GM10248 (cell line): ENCODE measurements at regions not wholly inside any gene's neighbourhood (a gene's known extent, or its start where the extent isn't known, plus 50 kb on each side); places are given as distances from the start of the nearest gene placed in this dataset.

Experiments
- CTCF ChIA-PET: fragments of 300-600 bp; sonication (Branson Sonifier 250); formaldehyde crosslinking; extraction: SDS; loops from one replicate; lab custom pipeline; 2021; ENCODE audit warnings: antibody characterized with exemption; lab: Yijun Ruan, JAX
- POLR2A ChIA-PET: fragments of 350-650 bp; sonication (Branson Sonifier 250); formaldehyde crosslinking; extraction: SDS; loops from one replicate; lab custom pipeline; 2020; ENCODE audit warnings: antibody characterized with exemption; lab: Yijun Ruan, JAX
- DNase-seq: peaks from one replicate; pipeline ENCODE4 v3.0.0; 2012; ENCODE audit errors: extremely low spot score
- TF ChIP-seq, protein P1 (sequence below): IDR thresholded peaks from 2 replicates; pipeline ENCODE4 v1.5.1; 2012; ENCODE audit warnings: mild to moderate bottlenecking, low read depth; ENCODE audit errors: extremely low read depth, missing control alignments, control extremely low read depth

DNA sequence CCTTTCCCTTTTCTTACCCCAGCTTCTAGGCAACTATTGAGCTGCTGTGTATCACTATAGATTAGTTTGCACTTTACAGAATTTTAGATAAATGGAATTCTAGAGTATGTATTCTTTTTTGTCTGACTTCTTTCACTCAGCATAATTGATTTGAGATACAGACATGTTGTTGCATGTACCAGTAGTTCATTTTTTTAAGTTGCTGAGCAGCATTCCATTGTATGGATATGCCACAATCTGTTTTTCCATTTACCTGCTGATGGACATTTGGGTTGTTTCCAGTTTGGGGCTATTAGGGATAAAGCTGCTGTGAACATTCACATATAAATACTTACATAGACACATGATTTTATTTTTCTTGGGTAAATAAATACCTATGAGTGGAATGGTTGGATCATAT lies 135.7 kb downstream of the IGF1 start:
- ChIA-PET CTCF (interaction anchor here (1.3 kb wide), 1 partner anchor 53 kb away, joined by 3 read pairs; no protein-coding TSS in a partner anchor), POLR2A (no interaction called here)
- TF ChIP-seq, protein P1, sequence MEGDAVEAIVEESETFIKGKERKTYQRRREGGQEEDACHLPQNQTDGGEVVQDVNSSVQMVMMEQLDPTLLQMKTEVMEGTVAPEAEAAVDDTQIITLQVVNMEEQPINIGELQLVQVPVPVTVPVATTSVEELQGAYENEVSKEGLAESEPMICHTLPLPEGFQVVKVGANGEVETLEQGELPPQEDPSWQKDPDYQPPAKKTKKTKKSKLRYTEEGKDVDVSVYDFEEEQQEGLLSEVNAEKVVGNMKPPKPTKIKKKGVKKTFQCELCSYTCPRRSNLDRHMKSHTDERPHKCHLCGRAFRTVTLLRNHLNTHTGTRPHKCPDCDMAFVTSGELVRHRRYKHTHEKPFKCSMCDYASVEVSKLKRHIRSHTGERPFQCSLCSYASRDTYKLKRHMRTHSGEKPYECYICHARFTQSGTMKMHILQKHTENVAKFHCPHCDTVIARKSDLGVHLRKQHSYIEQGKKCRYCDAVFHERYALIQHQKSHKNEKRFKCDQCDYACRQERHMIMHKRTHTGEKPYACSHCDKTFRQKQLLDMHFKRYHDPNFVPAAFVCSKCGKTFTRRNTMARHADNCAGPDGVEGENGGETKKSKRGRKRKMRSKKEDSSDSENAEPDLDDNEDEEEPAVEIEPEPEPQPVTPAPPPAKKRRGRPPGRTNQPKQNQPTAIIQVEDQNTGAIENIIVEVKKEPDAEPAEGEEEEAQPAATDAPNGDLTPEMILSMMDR: no peak
- DNase-seq: no peak

DNA sequence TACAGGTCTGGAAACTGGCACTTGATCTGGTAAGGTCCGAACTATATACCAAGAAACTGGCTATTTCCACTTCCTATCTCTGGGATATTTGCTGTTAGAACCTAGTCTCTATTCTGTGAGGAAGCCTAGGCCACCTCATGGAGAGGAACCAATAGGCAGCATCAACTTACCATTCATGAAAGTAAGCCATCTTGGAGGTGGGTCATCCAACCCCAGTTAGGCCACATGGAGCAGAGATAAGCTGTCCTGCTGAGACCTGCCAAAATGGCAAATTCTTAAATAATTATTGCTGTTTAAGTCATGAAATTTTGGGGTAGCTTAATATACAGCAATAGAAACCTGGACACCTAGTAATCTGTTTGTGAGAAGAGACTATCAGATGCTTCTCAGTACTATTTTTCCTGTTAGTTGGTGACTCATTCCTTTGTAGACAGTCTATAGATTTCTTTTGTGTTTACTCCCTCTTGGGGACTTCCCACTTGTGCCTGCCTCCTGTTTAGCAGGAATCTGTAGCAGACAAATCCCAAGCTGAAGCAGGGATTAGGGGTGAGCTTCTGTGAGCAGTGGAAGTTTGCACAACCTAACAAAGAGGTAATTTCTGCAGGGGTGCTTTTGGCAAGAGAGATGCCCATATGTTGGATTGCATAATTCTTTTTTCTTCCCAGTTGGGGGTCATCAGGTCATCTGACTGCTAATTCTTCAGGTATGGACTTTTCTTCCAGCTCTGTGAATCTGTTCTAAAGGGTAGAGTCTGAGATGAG lies 136.8 kb downstream of the IGF1 start:
- POLR2A ChIA-PET: no interaction called here
- DNase-seq: no peak

GRCh38 chr12:102342281-102343006 lies 137.9 kb downstream of the IGF1 start:
- POLR2A ChIA-PET: no interaction called here
- CTCF ChIA-PET: interaction anchor here (1.0 to 1.5 kb wide), 3 partner anchors 9 to 27 kb away, joined by 3 to 4 read pairs (median 3); no protein-coding TSS in a partner anchor
- TF ChIP-seq, protein P1: no peak
- DNase-seq: no peak

More for the DNA sequence above, 136.8 kb downstream of the IGF1 start:
- CTCF ChIA-PET: interaction anchor here (1.3 kb wide), 1 partner anchor 51 kb away, joined by 3 read pairs; no protein-coding TSS in a partner anchor
- TF ChIP-seq, protein P1: no peak

DNA sequence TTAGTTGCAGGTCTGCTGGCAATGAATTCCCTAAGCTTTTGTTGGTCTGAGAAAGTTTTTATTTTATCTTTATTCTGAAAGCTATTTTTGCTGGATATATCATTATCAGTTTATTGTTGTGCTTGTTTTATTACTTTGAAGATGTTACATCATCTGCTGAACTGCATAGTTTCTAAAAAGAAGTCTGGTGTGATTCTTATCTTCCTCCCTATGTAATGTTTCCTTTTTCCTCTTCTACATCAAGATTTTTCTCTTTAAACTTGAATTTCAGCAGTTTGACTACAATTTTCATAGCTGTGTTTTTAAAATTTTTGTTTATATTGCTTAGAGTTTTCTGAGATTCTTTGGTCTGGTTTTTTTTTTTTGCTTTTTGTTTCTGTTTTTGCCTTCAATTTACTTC lies 137.1 kb upstream of the PMCH start:
- TF ChIP-seq, protein P1: no peak
- ChIA-PET POLR2A (no interaction called here), CTCF (no interaction called here)
- DNase-seq: no peak

- no peak for DNase-seq
- ChIA-PET CTCF (no interaction called here), POLR2A (no interaction called here)
- TF ChIP-seq, protein P1: no peak
These were observed 133.8 kb upstream of the PMCH start for GRCh38 chr12:102331419-102331818.

- ChIA-PET CTCF (no interaction called here), POLR2A (no interaction called here)
- no peak for DNase-seq
- TF ChIP-seq, protein P1: no peak
These were observed 132.2 kb upstream of the PMCH start for GRCh38 chr12:102329883-102330282.
